ENCODE measurements at regions not wholly inside any gene's neighbourhood (a gene's known extent, or its start where the extent isn't known, plus 50 kb on each side); places are given as distances from the start of the nearest gene placed in this dataset.

DNA sequence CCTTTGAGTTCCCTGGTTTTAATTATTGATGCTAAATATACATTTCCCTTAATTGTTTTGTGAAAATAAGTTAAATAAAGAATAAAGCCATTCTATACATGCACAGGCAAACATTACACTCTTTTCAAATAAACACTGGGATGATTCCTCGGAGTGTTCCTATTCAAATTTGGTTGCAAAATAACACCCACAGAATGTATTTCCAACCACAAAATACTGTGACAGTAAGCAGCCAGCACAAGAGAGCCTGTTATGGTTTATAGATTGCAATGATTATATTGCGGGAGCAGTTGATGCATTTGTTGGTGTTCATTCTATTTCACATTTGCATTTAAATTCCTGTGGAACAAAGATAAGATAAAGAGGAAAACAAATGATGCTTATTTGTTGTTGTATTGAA lies 632.6 kb upstream of the WWC1 start:
- no peaks in the 10 kb centered on the region for H3K27me3 ChIP-seq (ENCODE audit: control insufficient read depth, insufficient read depth, low read length)
- H3K4me3 ChIP-seq (ENCODE audit: low read length): no peak overlapping the region
- no peak overlapping the region for H3K27ac ChIP-seq (ENCODE audit: low read length)
- no peaks in the 10 kb centered on the region for H3K9me3 ChIP-seq (ENCODE audit: control insufficient read depth, low read depth, low read length)
- H3K4me1 ChIP-seq (ENCODE audit: control insufficient read depth, insufficient read depth, low read length): no peaks in the 10 kb centered on the region
- WGBS (ENCODE audit: insufficient coverage, low lambda C conversion rate): 80% methylated on average over 1 of the region's 2 CpGs
- H3K36me3 ChIP-seq (ENCODE audit: control insufficient read depth, insufficient read depth, low read length): no peaks in the 10 kb centered on the region
- DNase-seq: no peak

DNA sequence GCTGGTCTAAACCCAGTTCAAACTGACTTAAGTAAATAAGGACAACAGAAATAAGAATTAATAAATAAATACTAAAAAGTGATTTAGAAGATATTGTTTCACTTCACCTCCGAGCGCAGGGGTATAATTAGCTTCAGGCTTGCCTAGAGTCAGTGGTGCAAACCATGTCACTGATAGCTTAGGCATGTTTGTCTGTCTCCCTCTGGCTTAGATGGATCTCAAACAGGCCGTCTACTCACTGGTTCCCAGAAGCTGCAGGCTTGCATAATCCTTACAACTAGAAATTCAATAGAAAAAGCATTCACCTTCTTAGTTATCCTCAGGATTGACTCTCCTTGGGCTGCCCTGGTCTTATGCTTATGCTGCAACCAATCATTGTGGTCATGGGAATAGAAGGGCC lies 629.8 kb upstream of the WWC1 start:
- Histone ChIP-seq H3K4me1 (ENCODE audit: control insufficient read depth, insufficient read depth, low read length) (no peaks in the 10 kb centered on the region), H3K36me3 (ENCODE audit: control insufficient read depth, insufficient read depth, low read length) (no peaks in the 10 kb centered on the region), H3K4me3 (ENCODE audit: low read length) (no peak overlapping the region), H3K9me3 (ENCODE audit: control insufficient read depth, low read depth, low read length) (no peaks in the 10 kb centered on the region), H3K27me3 (ENCODE audit: control insufficient read depth, insufficient read depth, low read length) (no peaks in the 10 kb centered on the region), H3K27ac (ENCODE audit: low read length) (no peak overlapping the region)
- WGBS (ENCODE audit: insufficient coverage, low lambda C conversion rate): 90% methylated on average over 2 of the region's 3 CpGs
- DNase-seq: no peak

DNA sequence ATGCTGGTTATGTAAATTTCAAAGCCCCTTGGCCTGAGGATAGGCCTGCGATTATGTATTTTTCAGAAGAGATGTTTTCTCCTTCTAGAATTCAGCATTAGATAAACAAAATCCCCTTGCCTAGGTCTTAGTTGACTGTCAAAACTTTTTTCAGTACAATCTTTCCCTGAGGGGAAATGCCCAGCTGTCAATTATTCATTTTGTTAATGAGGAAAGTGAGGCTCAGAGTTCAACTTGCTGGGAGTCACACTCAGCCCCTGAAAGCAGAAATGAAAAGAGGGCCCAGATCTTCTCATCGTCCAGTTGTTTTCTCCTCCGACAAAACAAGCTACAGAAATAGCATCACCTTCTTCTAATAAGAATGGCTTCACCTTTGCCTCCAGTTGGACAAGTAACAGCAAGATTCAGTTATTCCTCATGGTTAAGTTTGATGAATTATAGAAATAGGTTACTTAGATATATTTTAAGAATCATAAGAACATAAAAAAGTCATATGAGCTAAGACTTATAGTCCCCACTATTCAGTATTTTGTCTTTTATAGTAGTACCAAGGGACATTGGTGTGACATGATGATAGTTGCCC lies 627.1 kb upstream of the WWC1 start:
- no peak for DNase-seq
- no peak overlapping the region for H3K27ac ChIP-seq (ENCODE audit: low read length)
- no peaks in the 10 kb centered on the region for H3K27me3 ChIP-seq (ENCODE audit: control insufficient read depth, insufficient read depth, low read length)
- no peaks in the 10 kb centered on the region for H3K4me1 ChIP-seq (ENCODE audit: control insufficient read depth, insufficient read depth, low read length)
- no peaks in the 10 kb centered on the region for H3K9me3 ChIP-seq (ENCODE audit: control insufficient read depth, low read depth, low read length)
- H3K4me3 ChIP-seq (ENCODE audit: low read length): no peak overlapping the region
- H3K36me3 ChIP-seq (ENCODE audit: control insufficient read depth, insufficient read depth, low read length): no peaks in the 10 kb centered on the region
- whole genome bisulfite sequencing (ENCODE audit: insufficient coverage, low lambda C conversion rate): no CpG with 5 or more reads among the region's 3 CpGs

DNA sequence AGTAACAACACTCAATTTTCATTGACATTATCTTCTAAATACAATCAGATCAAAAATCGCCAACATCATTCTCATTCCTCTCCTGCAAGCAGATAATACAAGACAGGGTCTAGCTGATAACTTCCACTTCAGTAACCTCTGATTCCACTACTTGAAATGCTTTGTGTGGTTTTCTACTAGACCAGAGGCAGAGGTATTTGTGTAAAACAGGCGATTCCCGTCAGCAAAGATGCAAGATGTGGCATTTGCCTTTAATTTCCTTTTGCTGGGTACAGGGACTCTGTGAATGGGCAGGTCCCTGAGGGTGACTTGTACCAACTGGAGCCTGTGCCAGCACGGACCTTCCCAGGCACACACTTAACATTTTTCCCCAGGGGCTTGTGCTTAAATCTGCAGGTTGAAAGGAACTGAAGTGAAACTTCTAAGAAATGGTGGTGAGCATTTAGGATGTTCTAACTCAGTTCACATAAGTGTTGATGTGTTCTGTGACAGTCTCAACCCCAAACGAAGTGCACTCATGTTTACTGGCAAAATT lies 625.5 kb upstream of the WWC1 start:
- H3K36me3 ChIP-seq (ENCODE audit: control insufficient read depth, insufficient read depth, low read length): no peaks in the 10 kb centered on the region
- no peak for DNase-seq
- WGBS (ENCODE audit: insufficient coverage, low lambda C conversion rate): 75% methylated on average over 2 of the region's 5 CpGs

DNA sequence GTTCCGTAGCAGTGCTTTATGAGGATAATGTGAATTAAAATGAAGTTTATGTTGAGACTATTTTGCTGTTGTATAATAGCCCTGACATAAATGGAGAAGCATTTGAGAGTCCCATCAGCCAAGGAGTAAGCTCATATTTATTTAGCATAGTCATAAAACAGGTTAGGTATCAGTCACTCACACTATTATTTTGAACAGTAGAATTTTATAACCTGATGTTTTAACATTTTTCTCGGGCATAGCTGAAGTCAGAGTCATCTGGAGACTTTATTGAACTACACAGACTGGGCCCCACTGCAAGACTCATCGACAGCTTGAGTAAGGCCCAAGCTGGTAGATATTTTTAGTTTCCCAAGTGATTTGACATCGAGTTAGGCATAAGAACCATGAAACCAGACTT lies 620.3 kb upstream of the WWC1 start:
- Histone ChIP-seq H3K27ac (ENCODE audit: low read length) (no peak overlapping the region), H3K36me3 (ENCODE audit: control insufficient read depth, insufficient read depth, low read length) (no peaks in the 10 kb centered on the region), H3K27me3 (ENCODE audit: control insufficient read depth, insufficient read depth, low read length) (no peaks in the 10 kb centered on the region), H3K9me3 (ENCODE audit: control insufficient read depth, low read depth, low read length) (no peaks in the 10 kb centered on the region), H3K4me3 (ENCODE audit: low read length) (no peak overlapping the region), H3K4me1 (ENCODE audit: control insufficient read depth, insufficient read depth, low read length) (no peaks in the 10 kb centered on the region)
- no peak for DNase-seq
- no CpG with 5 or more reads among the region's 4 CpGs for WGBS (ENCODE audit: insufficient coverage, low lambda C conversion rate)

More for the DNA sequence above, 625.5 kb upstream of the WWC1 start:
- Histone ChIP-seq H3K27ac (ENCODE audit: low read length) (no peak overlapping the region), H3K9me3 (ENCODE audit: control insufficient read depth, low read depth, low read length) (no peaks in the 10 kb centered on the region), H3K27me3 (ENCODE audit: control insufficient read depth, insufficient read depth, low read length) (no peaks in the 10 kb centered on the region), H3K4me3 (ENCODE audit: low read length) (no peak overlapping the region), H3K4me1 (ENCODE audit: control insufficient read depth, insufficient read depth, low read length) (no peaks in the 10 kb centered on the region)

DNA sequence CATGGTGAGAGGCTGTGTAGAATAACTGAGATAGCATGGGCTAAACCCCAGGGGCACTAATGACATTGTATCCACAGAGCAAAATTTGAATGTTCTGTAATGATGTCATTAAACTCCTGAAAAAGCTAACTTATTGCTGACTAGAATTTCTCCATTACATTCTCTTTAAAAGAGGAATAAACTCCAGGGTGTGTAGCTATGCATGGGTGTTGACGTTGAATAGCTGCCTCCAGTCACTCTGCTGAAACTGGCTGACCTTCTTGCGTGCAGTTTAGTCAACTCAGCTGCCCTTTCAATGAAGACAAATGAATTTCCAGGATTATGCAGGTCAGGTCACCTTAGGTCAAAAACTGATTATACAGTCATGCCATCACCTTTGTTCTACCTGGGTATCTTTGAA lies 617.5 kb upstream of the WWC1 start:
- no CpG with 5 or more reads among the region's 2 CpGs for WGBS (ENCODE audit: insufficient coverage, low lambda C conversion rate)
- H3K4me1 ChIP-seq (ENCODE audit: control insufficient read depth, insufficient read depth, low read length): no peaks in the 10 kb centered on the region

DNA sequence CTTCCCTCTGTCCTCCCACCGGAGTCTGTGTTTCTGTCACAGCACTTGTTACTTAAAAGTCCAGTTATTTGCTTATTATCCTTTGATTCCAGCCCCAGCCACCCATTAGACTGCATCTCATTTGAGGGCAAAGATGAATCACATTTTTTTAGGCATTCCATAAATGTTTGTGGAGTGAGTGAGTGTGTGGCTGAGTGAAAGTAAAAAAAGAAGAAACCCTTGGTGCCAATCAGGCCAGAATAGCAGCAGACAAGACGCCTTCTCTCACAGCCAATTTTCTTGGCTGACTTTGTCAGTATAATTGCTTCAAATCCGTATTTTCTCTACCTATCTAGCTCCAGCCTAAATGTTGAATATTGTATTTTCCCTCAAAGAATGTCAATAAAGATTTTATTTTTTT lies 613.0 kb upstream of the WWC1 start:
- Histone ChIP-seq H3K4me1 (ENCODE audit: control insufficient read depth, insufficient read depth, low read length) (no peaks in the 10 kb centered on the region), H3K27me3 (ENCODE audit: control insufficient read depth, insufficient read depth, low read length) (no peaks in the 10 kb centered on the region), H3K27ac (ENCODE audit: low read length) (no peak overlapping the region), H3K9me3 (ENCODE audit: control insufficient read depth, low read depth, low read length) (no peaks in the 10 kb centered on the region), H3K36me3 (ENCODE audit: control insufficient read depth, insufficient read depth, low read length) (no peaks in the 10 kb centered on the region), H3K4me3 (ENCODE audit: low read length) (no peak overlapping the region)
- DNase-seq: no peak
- no CpG with 5 or more reads among the region's 3 CpGs for WGBS (ENCODE audit: insufficient coverage, low lambda C conversion rate)

More for the DNA sequence above, 617.5 kb upstream of the WWC1 start:
- H3K4me3 ChIP-seq (ENCODE audit: low read length): no peak overlapping the region
- no peak overlapping the region for H3K27ac ChIP-seq (ENCODE audit: low read length)
- DNase-seq: no peak
- no peaks in the 10 kb centered on the region for H3K27me3 ChIP-seq (ENCODE audit: control insufficient read depth, insufficient read depth, low read length)
- H3K36me3 ChIP-seq (ENCODE audit: control insufficient read depth, insufficient read depth, low read length): no peaks in the 10 kb centered on the region
- H3K9me3 ChIP-seq (ENCODE audit: control insufficient read depth, low read depth, low read length): no peaks in the 10 kb centered on the region

DNA sequence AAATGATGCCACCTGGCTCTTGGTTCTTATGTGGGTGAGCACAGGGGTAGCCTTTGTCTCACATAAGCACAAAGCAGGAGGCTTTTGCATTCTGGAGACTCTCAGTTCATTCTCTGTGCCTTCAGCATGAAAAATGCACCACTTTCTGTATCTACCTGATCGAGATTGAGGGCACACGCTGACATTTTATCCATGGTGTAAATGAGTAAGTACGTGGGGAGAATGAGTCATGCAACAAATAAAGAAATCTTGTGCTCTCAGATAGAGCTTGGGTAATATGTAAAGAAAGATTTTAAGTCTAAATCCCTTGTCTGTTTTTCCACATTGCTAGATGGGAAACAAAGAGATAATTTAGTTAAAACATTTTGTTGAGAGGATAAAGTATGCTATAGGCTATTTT lies 607.2 kb upstream of the WWC1 start:
- no peak overlapping the region for H3K27ac ChIP-seq (ENCODE audit: low read length)
- H3K36me3 ChIP-seq (ENCODE audit: control insufficient read depth, insufficient read depth, low read length): no peaks in the 10 kb centered on the region
- no peaks in the 10 kb centered on the region for H3K9me3 ChIP-seq (ENCODE audit: control insufficient read depth, low read depth, low read length)
- WGBS (ENCODE audit: insufficient coverage, low lambda C conversion rate): 69% methylated on average over 3 of the region's 3 CpGs
- no peak overlapping the region for H3K4me3 ChIP-seq (ENCODE audit: low read length)
- DNase-seq: no peak
- H3K27me3 ChIP-seq (ENCODE audit: control insufficient read depth, insufficient read depth, low read length): no peaks in the 10 kb centered on the region
- H3K4me1 ChIP-seq (ENCODE audit: control insufficient read depth, insufficient read depth, low read length): no peaks in the 10 kb centered on the region

DNA sequence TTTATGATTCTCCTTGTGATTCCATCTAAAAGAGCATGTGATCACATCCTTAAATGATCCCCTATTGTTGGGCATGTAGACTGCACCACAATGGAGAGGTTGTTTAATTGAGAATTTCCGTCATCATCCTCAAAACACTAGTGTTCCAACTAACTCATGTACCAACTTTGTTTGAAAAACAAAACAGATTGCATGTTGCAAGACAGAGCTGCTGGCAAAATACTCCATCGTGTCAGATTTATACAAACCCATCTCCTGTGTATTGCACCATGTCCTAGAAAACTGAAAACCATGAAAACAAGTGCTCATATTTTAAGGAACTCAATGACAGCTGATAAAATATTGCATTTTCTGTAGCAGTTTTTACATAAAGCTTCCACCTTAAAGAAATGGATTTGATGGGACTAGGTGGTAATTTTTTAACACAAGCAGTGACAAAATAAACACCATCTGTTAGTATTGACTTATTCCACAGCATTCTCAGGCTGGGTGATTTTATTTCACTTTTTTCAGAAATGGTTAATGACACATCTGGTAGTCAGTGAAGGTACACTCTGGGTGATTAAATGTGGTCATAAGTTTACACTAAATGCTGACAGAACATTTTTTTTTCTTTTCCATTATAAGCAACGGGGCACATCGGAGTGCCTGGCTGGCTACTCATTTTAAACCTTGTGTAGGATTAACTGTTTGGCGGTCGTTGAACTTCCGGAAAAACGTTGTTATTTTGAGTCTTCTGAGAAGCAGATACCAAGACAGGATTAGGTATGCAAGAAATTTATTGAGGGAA lies 602.9 kb upstream of the WWC1 start:
- Histone ChIP-seq H3K36me3 (ENCODE audit: control insufficient read depth, insufficient read depth, low read length) (no peaks in the 10 kb centered on the region), H3K27me3 (ENCODE audit: control insufficient read depth, insufficient read depth, low read length) (no peaks in the 10 kb centered on the region), H3K9me3 (ENCODE audit: control insufficient read depth, low read depth, low read length) (no peaks in the 10 kb centered on the region), H3K27ac (ENCODE audit: low read length) (no peak overlapping the region), H3K4me1 (ENCODE audit: control insufficient read depth, insufficient read depth, low read length) (no peaks in the 10 kb centered on the region), H3K4me3 (ENCODE audit: low read length) (no peak overlapping the region)
- WGBS (ENCODE audit: insufficient coverage, low lambda C conversion rate): 88% methylated on average over 7 of the region's 8 CpGs
- DNase-seq: no peak

DNA sequence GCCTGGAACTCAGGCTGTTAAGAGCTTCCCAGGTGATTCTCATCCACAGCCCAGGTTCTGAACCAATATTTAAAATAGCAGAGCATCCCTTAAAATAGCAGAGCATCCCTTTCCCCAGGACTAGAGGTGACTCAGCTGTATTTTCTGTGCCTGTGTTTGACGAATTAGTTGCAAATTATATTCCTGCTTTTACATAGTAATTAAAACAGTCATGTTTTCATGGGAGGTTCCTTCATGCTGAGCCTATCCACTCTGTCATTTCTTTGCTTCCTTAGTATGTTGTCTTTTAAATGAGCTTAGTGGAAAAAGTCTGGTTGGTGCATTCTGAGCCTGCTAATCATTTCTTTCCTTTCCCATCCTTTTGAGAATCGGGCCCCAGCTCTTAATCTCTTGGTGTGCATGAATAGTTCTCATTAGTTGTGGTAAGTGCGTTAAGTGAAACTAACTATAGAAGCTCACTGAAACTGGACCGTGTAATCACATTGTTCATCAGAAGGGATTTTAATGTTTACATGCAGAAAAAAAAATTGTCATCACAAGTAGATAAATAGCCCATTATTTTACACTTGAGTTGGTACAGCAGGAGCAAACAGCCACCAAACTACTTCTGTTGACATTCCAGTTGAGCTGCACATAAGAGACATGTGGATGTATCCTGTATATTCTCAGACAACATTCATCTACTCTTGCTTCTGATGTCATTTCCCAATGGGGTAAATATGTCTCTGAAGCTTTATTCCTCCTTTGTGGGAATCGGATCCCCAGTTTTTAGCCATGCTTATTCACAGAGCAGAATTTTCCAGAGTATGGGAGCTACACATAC lies 596.9 kb upstream of the WWC1 start:
- Histone ChIP-seq H3K4me3 (ENCODE audit: low read length) (no peak overlapping the region), H3K4me1 (ENCODE audit: control insufficient read depth, insufficient read depth, low read length) (no peaks in the 10 kb centered on the region), H3K9me3 (ENCODE audit: control insufficient read depth, low read depth, low read length) (no peaks in the 10 kb centered on the region), H3K27me3 (ENCODE audit: control insufficient read depth, insufficient read depth, low read length) (no peaks in the 10 kb centered on the region), H3K36me3 (ENCODE audit: control insufficient read depth, insufficient read depth, low read length) (no peaks in the 10 kb centered on the region), H3K27ac (ENCODE audit: low read length) (no peak overlapping the region)
- 80% methylated on average over 3 of the region's 5 CpGs for WGBS (ENCODE audit: insufficient coverage, low lambda C conversion rate)
- DNase-seq: no peak
